ENCODE measurements at regions not wholly inside any gene's neighbourhood (a gene's known extent, or its start where the extent isn't known, plus 50 kb on each side); places are given as distances from the start of the nearest gene placed in this dataset.
"Not testable (repeated sequence)": the region's sequence is repeated elsewhere in the genome, so short reads cannot be mapped to it uniquely, and the experiment has no call there.

DNA sequence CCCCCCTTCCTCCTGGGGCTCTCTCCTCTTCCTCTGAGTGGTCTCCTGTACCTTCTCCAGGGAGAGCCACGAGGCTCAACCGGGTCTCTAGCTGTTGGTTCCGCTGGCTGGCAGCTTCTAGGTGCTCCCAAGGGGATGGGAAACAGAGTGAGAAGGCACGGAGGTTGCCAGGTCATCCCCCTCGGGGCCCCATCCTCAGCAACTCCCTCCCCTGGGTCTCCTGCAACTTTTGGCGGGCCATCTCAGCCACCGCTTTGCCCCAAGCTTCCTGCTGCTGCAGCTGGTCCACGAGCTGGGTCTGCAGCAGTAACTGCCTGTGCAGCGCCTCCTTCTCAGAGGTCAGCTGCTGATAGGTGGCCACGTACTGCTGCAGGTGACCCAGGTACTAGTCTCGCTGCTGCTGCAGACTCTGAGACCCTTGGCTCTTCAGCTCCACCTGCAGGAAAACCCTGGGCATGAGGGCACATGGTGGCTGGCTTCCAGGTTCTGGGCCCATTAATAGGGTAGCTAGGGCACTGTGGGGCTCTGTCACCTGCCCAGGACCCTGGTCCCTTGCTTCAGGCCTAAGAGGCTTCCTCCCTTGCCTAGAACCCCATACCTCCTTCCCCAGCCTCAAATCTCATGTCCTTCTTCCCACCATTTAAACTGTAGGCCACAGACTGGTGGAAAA is 160.4 kb downstream of the TBC1D2B start:
- TF ChIP-seq CTCF (IDR thresholded peaks at IDR 0.05; ENCODE audit: low read length); EZH2 (optimal IDR thresholded peaks at IDR 0.05; ENCODE audit: low read depth, low read length): not testable (repeated sequence)

Data from MM.1S (cell line).